GM21825 (cell line): ENCODE measurements at regions not wholly inside any gene's neighbourhood (a gene's known extent, or its start where the extent isn't known, plus 50 kb on each side); places are given as distances from the start of the nearest gene placed in this dataset.
"Not testable (repeated sequence)": the region's sequence is repeated elsewhere in the genome, so short reads cannot be mapped to it uniquely, and the experiment has no call there.

Experiments
- ATAC-seq: cut with Tn5 transposase; IDR thresholded peaks from one replicate; pipeline ENCODE4 v1.9.1; 2021; ENCODE audit warnings: mild to moderate bottlenecking, moderate library complexity; ENCODE audit not compliant: unreplicated experiment

DNA sequence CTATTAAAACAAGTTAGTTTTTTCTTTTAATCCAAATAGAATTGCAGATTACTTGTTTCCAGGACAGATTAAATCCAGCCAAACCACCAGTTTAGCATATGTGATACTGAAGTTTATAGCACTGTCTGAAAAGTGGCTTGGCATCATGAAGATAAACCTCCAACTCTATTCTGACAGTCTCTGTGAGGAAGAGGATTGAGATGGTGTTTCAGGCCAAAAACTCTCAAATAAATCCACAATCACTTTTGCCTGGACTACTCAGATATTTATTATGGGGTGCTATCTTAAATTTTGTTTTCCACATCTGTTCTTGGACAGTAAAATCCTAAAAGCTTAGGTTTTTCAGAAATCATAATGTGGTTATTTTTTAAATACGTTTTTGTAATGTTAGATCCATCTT, 161.7 kb upstream of the SEMA3C start:
- no peak for ATAC-seq

DNA sequence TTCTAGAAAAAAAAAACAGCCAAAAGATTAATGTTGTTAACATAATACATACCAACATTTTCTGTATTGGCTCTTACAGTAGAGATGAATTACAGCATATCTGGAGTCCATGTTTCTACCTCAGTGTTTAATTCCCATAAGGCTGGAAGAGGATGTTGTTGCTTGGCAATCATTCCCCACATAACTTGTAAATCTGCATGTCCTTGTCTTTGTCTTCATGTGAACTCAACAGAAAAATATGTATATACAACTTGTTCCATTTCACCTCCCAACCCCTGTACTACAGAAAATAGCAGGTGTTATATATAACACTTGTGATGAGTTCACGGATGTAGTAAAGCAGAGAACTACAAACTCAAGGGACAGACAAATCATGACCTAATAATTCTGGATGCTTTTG, 160.9 kb upstream of the SEMA3C start:
- no peak for ATAC-seq

DNA sequence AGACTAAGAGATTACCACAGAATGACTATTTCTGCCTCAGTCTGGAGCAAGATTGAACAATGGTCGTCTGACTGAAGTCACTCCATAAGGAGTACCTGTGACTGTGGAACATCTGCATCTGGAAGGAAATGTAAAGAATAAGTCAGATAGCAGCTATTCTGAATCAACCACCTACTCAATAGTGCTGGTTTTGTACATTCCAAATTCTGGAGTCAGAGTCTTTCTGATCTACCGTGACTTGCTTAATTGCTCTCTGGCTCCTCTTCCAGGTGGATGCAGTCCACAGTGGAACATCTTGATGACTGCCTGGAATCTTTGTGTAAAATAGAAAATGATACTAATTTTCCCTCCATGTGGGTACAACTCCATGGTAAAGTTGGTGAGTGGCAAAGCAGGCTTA, 156.3 kb upstream of the SEMA3C start:
- no peak for ATAC-seq

DNA sequence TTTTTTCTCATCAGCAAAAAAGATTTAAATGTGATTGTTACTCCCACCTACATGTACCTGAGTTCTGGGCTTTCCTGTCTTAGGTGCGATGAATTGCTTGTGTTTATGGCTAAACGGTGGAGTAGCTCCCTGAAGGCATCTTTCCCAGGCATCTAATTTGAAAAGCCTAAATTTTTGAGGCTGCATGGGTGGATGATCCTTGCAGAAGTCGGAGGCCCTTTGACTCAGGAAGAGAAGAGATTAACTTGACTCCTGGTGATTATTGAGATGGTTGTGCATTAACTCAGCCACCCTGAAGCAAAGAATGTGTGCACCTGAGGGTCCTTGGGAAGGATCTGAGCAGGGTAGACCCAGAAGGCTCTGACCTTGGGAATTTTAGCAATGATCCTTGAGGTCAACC, 155.6 kb upstream of the SEMA3C start:
- no peak for ATAC-seq

DNA sequence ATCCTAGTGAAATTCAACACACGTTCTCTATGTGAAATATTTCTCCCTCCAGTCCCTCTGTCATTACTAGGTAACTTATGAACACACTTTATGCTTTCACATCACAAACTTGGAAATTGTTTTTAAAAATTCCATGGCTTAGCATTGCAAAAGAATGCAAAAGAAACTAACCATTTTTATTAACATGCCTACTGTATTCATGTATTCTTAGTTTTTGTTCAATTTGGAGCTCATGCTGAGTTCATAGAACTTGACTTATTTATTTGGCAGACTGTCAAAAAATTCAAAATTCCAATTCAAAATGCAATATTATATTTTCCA, 155.0 kb upstream of the SEMA3C start:
- ATAC-seq = no peak

DNA sequence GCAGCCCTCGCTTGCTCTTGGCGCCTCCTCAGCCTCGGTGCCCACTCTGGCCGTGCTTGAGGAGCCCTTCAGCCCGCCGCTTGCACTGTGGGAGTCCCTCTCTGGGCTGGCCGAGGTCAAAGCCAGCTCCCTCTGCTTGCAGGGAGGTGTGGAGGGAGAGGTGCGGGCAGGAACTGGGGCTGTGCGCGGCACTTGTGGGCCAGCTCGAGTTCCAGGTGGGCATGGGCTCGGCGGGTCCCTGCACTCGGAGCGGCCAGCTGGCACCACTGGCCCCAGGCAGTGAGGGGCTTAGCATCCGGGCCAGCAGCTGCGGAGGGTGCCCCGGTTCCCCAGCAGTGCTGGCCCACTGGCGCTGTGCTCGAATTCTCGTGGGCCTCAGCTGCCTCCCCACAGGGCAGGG, 152.1 kb upstream of the SEMA3C start:
- no peak for ATAC-seq

DNA sequence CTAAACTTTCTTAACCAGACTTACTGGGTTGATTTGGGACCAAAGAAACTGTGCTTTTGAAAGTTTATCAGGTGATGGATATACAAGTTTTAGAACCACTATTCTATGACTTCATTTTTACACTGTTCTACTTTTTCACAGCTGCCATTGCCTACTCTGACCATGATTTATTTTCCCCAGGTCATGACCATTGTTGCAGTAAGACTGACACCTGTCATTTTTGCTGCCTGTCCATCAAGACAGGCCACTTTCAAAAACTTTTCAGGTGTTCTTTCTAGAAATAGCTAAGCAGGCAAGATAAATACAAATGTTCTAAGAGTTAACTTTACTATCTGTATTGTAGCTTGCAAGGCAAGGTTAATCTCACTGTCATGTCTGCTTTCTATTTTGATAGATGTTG, 147.9 kb upstream of the SEMA3C start:
- ATAC-seq = no peak

DNA sequence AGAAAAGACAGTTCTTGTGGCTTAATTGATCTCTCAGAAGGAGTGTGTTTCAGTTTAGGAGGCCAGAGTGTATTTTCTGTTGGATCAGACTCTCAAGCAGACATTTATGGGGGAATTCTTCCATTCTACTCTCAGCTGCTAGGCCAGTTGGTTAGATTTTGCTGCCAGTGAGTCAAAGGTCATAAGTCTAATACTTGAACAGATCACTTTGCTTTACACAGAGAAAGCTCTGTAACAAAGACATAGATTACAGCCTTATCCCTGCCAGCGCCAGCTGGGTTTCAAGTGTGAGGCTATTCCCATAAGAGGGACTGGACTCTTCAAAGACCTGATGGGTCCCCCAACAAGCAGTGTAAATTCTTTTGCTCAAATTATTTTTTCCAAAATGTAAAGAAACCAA, 145.6 kb upstream of the SEMA3C start:
- ATAC-seq = no peak

DNA sequence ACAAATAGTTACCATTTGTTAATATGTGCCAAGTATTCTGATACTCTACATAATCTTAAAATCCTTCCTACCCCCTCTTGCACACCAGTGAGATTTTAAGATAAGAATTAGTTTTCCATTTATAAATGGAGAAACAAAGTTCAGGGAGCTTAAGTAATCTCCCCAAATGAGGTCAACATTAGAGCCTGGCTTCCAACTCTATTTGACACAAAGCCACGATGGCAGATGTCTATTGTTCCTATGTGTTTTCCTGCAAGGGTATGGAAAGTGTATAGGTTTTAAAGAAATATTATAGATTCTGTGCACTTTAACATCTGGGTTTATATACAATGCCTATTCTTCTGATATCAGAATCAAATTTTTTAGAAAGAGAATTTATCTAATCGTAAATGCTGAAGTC, 143.9 kb upstream of the SEMA3C start:
- no peak for ATAC-seq

DNA sequence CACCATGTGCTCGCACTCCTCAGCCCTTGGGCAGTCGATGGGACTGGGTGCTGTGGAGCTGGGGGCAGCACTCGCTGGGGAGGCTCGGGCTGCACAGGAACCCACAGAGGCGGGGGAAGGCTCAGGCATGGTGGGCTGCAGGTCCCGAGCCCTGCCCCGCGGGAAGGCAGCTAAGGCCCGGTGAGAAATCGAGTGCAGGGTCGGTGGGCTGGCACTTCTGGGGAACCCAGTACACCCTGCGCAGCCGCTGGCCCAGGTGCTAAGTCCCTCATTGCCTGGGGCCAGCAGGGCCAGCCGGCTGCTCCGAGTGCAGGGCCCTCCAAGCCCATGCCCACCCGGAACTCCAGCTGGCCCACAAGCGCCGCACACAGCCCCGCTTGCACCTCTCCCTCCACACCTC, 138.6 kb upstream of the SEMA3C start:
- not testable (repeated sequence) for ATAC-seq

DNA sequence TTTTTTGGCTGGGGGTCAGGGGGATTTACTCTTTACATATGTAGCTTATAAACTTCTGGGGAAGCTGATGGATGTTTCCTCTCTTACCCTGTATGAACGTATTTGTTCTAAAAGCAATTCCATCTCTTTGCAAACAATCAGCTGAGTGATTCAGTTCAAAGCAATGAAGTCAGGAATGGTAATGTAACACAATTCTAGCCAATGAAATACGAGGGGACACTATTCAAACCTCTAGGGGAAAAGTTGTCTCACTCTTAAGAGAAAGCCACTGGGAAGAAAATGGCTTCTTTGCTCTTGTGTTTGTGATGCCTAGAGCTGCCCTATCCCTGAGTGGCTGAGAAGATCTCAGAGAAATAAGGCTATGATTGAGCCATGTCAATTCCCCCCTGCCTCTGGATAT, 134.8 kb upstream of the SEMA3C start:
- no peak for ATAC-seq

DNA sequence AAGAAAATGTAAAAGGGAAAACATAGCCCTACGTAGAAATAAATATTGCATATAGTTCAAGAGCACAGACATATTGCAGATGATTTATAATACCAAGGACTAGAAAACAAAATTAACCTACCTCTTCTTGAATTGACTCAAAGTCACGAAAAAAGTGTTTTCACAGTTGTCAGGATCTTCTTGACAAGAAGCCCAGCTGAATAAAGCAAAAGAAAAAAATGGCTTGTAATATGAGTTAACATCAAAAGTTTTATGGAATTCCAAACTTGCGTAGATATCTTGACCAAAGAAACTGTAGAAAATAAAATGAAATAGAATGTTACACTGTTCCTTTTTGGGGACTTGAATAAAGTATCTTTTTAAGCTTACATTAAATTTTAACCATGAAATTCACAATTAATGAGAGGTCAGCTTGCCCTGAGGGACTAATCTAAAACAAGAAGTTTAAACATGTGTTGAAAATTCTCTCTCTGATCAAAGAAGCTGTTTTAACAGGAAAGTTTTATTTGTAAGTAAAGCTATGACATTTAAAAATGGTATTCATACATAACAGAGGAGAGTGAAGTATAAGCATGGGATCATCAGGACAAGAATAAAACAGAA, 133.1 kb upstream of the SEMA3C start:
- ATAC-seq = no peak

DNA sequence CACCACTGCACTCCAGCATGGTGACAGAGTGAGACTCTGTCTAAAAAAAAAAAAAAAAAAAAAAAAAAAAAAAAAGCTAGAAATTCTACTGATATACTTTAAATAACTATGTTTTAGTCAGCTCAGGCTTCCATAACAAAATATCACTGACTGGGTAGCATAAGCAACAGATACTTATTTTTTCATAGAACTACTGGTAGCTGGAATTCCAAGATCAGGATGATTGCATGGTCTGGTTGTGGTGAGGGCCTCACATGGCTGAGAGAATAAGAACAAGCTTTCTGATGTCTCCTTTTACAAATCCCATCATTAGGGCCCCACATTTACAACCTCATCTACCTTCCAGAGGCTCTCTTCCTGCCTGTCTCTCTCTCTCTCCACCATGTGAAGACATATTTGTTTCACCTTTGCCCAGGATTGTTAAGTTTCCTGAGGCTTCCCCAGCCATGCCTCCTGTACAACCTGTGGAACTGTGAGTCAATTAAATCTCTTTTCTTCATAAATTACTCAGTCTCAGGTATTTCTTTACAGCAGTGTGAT, 126.7 kb upstream of the SEMA3C start:
- no peak for ATAC-seq

DNA sequence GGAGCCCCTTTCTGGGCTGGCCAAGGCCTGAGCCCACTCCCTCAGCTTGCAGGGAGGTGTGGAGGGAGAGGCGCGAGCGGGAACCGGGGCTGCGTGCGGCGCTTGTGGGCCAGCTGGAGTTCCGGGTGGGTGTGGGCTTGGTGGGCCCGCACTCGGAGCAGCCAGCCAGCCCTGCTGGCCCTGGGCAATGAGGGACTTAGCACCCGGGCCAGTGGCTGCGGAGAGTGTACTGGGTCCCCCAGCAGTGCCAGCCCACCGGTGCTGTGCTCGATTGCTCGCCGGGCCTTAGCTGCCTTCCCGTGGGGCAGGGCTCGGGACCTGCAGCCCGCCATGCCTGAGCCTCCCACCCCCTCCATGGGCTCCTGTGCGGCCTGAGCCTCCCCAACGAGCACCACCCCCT, 123.8 kb upstream of the SEMA3C start:
- ATAC-seq = not testable (repeated sequence)

DNA sequence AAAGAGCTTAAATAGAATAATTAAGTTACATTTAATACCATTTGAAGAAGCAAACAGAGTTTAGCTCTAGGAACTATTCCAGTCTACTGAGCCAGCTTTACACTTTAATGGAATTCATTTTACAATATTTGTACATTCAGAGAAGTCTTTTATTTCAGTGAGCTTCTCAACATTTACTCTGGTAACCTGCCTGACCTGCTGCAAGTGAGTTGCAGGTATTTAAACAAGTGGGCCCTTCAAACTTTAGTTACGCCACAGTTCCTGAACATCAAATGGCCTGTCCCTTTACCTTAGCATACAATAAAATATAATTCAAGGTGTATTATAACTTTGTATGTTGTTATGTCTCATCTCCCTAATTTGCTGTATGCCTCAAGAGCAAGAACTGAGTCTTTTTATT, 121.6 kb upstream of the SEMA3C start:
- no peak for ATAC-seq

DNA sequence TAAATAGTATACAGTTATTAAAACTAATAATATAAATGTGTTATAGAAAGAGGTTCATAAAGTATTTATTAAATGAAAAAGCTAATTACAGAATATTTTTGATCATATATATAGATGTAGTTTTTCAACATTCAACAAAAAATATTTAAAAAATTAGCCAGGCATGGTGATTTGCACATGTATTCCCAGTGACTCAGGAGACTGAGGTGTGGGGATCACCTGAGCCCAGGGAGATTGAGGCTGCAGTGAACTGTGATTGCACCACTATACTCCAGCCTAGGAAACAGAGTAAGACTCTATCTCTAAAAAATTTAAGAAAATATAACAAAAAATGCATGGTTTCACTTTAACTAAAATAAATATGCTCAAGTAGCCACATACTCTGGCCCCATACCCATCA, 118.0 kb upstream of the SEMA3C start:
- no peak for ATAC-seq

DNA sequence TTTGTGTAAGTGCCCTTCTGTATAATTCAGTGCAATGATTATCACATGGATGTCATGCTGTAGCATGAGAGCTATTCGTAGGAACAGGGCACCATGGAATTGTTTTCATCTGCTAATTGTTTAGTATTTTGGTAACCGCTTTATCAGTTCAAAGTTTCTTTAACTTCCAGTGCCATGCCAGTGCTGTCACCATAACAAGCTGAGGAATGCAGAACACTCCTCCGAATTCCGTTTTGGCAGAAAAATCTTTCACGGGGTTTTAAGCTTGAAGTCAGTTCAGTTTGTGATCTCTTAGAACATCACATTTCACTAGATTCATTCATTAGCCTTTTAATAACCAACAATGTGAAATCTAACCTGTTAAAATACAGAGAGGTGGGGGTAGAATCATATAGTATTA, 117.2 kb upstream of the SEMA3C start:
- no peak for ATAC-seq

DNA sequence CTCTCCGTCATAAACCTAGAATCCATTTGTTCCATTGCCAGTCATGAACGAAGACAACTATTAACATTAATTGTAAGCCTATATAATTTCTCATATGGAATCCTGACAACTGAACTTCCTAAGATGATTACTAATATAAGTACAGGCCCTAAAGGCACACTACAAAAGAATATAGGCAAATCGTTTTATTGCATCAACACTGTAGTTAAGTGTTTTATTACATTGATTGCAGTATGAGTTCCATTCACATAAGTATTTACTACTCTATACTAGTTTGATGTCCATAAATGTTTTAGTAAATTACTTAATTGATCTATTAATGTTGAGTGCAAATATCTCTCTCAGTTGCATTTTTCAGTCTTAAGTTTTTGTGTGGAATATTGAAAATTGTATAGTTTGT, 113.1 kb upstream of the SEMA3C start:
- ATAC-seq = no peak

DNA sequence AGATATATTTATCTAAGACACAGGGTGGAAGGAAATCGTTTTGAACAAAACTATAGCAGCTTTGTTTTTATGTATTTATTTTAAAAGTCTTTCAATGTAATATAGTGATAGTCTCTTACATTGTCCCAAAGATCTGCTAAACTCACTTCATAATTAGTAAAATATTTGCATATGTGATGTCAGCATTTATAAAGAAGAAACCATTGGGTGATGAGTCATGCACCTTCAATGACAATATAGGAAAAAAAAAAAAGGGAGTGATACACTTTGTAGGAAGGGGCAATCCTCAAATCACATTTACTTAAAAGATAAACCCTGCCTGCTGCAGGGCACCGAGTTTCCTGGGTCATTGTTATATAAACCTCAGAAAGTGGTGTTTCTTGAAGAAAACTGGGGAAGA, 112.4 kb upstream of the SEMA3C start:
- no peak for ATAC-seq

DNA sequence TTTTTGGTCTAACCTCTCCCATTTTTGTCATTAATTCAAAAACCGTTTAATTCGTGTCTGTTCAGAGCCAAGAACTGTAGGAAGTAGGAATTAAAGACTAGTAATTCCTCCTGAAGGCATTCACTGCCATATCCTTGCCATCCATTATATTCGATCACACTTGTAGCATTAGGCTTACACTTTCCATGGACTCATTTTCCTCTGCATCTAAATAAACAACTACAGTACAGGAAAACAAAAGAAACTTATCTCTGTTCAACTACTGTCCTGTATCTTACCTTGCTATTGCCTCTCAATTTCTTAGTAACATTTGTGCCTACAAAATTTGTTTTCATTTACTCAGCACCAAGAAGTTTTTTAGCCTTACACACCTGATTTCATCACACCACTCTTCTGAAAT, 111.6 kb upstream of the SEMA3C start:
- ATAC-seq = no peak

DNA sequence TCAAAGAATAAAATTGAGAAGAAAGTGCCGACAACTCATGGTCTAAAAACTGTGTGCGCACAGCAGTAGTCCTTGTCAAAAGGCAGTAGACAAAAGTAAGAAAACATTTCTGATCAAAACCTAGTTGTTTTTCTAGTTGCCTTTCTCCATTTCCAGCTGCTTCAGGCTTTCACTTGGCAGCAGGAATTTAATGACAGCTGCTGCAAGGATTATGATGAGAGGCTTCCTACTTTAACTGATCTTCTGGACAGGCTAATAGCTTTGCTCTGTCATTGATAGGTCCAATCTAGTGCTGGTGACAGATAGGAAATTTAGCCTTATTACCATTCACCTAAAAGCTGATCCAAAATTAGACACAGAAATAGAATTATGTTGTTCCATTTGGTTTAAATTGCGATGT, 110.7 kb upstream of the SEMA3C start:
- ATAC-seq = no peak

DNA sequence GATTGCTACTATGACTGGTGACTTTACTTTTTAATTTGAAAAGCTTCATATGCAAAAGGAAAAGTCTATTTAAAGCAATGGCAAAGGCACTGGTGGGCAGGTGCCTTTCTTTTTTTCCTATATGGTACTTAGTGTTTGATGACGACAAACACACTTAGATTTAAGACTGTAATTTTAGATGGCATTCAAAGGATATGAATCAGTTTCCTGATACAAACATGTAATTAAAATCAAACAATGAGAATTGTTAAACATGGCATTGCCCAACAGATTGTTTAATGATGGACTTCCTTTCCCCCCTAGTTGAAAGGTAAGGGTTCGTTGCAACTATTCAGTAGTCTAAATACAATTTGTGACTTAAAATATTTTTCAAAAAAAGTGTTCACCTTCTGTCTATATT, 106.5 kb upstream of the SEMA3C start:
- no peak for ATAC-seq

DNA sequence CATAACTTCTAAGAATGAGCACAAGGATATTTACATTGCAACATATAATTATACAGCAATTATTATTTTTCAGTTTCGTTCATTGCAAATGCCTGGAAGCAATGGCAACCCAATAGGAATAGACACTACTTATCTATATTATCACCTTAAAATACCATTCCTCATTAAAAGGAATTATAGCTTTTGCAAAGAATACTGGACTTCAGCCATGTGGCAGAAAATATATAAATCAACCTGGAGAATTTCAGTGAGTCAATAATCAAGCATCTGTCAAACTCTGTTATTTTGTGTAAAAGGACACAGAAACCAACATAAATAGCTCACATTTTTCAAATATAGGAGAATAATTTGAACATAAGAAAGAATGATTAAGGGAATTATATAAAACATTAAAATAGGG, 96.1 kb upstream of the SEMA3C start:
- ATAC-seq = no peak

DNA sequence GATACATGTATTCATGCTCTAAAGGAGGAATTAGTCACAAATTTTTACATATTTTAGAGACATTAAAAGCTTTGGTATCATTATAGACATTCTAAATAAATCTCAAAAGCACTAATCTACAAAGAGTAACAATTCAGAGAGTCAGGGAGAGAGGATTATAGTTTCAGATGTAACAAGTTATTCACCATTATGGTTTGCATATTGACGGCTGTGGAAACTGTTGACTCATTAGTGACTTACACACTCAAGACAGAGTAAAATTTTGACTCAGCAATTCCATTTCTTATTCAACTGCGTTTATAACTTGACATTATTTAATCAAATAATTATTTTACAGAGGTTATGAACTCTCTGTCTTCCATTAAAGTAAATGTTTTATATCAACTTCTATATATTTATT, 95.4 kb upstream of the SEMA3C start:
- ATAC-seq = no peak
